IMR-90 (cell line): ENCODE measurements at regions not wholly inside any gene's neighbourhood (a gene's known extent, or its start where the extent isn't known, plus 50 kb on each side); places are given as distances from the start of the nearest gene placed in this dataset.
A peak's percentile ranks its signal among the peaks of the same experiment; 100 is the strongest.

ENCODE experiments used
- ATAC-seq: fragments of 200-7000 bp; cut with Tn5 transposase; 2 replicates; pipeline ENCODE4 v1.9.1; 2020; ENCODE audit warnings: low read depth, mild to moderate bottlenecking, moderate library complexity
- BruUV-seq: library from RNA; stranded (reverse); fragments of 400-500 nt; replicated peaks from 2 replicates; lab custom pipeline; 2021; lab: Mats Ljungman, UMichigan
- CTCF ChIA-PET: fragments of 300-600 bp; formaldehyde crosslinking; extraction: SDS; loops from one replicate; lab custom pipeline; 2021; ENCODE audit warnings: antibody characterized with exemption; lab: Yijun Ruan, JAX
- POLR2A ChIA-PET: fragments of 300-600 bp; sonication (Branson Sonifier 250); formaldehyde crosslinking; loops from one replicate; lab custom pipeline; 2022; ENCODE audit warnings: antibody characterized with exemption; ENCODE audit not compliant: unreplicated experiment; lab: Charles Lee
- DNase-seq: peaks from one replicate; pipeline ENCODE4 v3.0.0; 2013
- H2AFZ ChIP-seq: replicated peaks from 2 replicates; pipeline ENCODE3; 2013; ENCODE audit warnings: low read length, mild to moderate bottlenecking; ENCODE audit not compliant: poor library complexity
- H2AK5ac ChIP-seq: 2 replicates; pipeline ENCODE4 v1.6.1; 2013; ENCODE audit warnings: low read depth, low read length, inconsistent platforms
- H2AK9ac ChIP-seq: replicated peaks from 2 replicates; pipeline ENCODE3; 2013; ENCODE audit warnings: mild to moderate bottlenecking, low read depth, low read length, moderate library complexity; ENCODE audit not compliant: poor library complexity
- H2BK120ac ChIP-seq: 2 replicates; pipeline ENCODE4 v1.6.1; 2013; ENCODE audit warnings: low read depth, low read length, inconsistent platforms
- H2BK15ac ChIP-seq: 3 replicates; pipeline ENCODE4 v1.6.1; 2013; ENCODE audit warnings: low read depth, low read length, inconsistent platforms
- H2BK20ac ChIP-seq: 2 replicates; pipeline ENCODE4 v1.6.1; 2013; ENCODE audit warnings: low read depth, mild to moderate bottlenecking, inconsistent platforms, low read length, moderate library complexity
- H2BK5ac ChIP-seq: 2 replicates; pipeline ENCODE4 v1.6.1; 2013; ENCODE audit warnings: mild to moderate bottlenecking, low read depth, low read length, inconsistent platforms; ENCODE audit not compliant: poor library complexity, severe bottlenecking
- H3K14ac ChIP-seq: replicated peaks from 2 replicates; pipeline ENCODE4 v1.6.1; 2013; ENCODE audit warnings: low read depth, low read length, inconsistent platforms
- H3K18ac ChIP-seq: 2 replicates; pipeline ENCODE4 v1.6.1; 2013; ENCODE audit warnings: low read depth, low read length, control low read depth
- H3K23ac ChIP-seq: 2 replicates; pipeline ENCODE4 v1.6.1; 2013; ENCODE audit warnings: low read depth, low read length, inconsistent platforms
- H3K27ac ChIP-seq: 2 replicates; pipeline ENCODE4 v1.5.1; 2013; ENCODE audit warnings: mild to moderate bottlenecking, control low read depth, low read length; ENCODE audit not compliant: insufficient read depth
- H3K27me3 ChIP-seq: 2 replicates; pipeline ENCODE4 v1.6.1; 2013; ENCODE audit warnings: low read length; ENCODE audit not compliant: control insufficient read depth, insufficient read depth
- H3K36me3 ChIP-seq: 2 replicates; pipeline ENCODE4 v1.6.1; 2013; ENCODE audit warnings: low read length, mixed read lengths; ENCODE audit not compliant: control insufficient read depth, insufficient read depth
- H3K4ac ChIP-seq: 2 replicates; pipeline ENCODE4 v1.6.1; 2013; ENCODE audit warnings: low read depth, low read length, inconsistent platforms
- H3K4me1 ChIP-seq: 2 replicates; pipeline ENCODE4 v1.6.1; 2013; ENCODE audit warnings: low read length, mixed read lengths; ENCODE audit not compliant: control insufficient read depth, insufficient read depth
- H3K4me2 ChIP-seq: 2 replicates; pipeline ENCODE4 v1.6.1; 2013; ENCODE audit warnings: low read depth, mild to moderate bottlenecking, control low read depth, low read length, moderate library complexity
- H3K4me3 ChIP-seq: 2 replicates; pipeline ENCODE4 v1.5.1; 2013; ENCODE audit warnings: low read depth, mild to moderate bottlenecking, control low read depth, low read length, moderate library complexity; ENCODE audit not compliant: insufficient read depth
- H3K56ac ChIP-seq: 2 replicates; pipeline ENCODE4 v1.6.1; 2013; ENCODE audit warnings: low read length, inconsistent platforms; ENCODE audit not compliant: insufficient read depth; ENCODE audit errors: extremely low read depth
- H3K79me1 ChIP-seq, 2 experiments: 2 replicates each; pipeline ENCODE4 v1.6.1; 2013; ENCODE audit warnings: low read length in 2 of 2, inconsistent platforms in 1 of 2, low read depth in 1 of 2
- H3K9ac ChIP-seq: 2 replicates; pipeline ENCODE4 v1.6.1; 2013; ENCODE audit warnings: low read depth, low read length, control low read depth
- H3K9me1 ChIP-seq: 2 replicates; pipeline ENCODE4 v1.6.1; 2013; ENCODE audit warnings: low read length, inconsistent platforms; ENCODE audit not compliant: insufficient read depth
- H3K9me3 ChIP-seq: 2 replicates; pipeline ENCODE4 v1.6.1; 2013; ENCODE audit warnings: low read length; ENCODE audit not compliant: control insufficient read depth, insufficient read depth
- H4K20me1 ChIP-seq: 2 replicates; pipeline ENCODE4 v1.6.1; 2013; ENCODE audit warnings: low read length, inconsistent platforms; ENCODE audit not compliant: insufficient read depth
- H4K5ac ChIP-seq: 2 replicates; pipeline ENCODE4 v1.6.1; 2013; ENCODE audit warnings: mild to moderate bottlenecking, low read depth, low read length, control low read depth
- H4K8ac ChIP-seq, 2 experiments: 2 replicates each; pipeline ENCODE4 v1.6.1; 2013; ENCODE audit warnings: low read depth in 2 of 2, low read length in 2 of 2, control low read depth in 1 of 2, inconsistent platforms in 1 of 2
- H4K91ac ChIP-seq: 2 replicates; pipeline ENCODE4 v1.6.1; 2013; ENCODE audit warnings: low read depth, low read length, inconsistent platforms; ENCODE audit not compliant: insufficient read depth
- CEBPB ChIP-seq: IDR thresholded peaks from 2 replicates; pipeline ENCODE4 v1.6.1; 2012; ENCODE audit warnings: low read depth, low read length, improper control_type of control experiment
- CHD1 ChIP-seq: IDR thresholded peaks from 2 replicates; pipeline ENCODE4 v1.6.1; 2012; ENCODE audit warnings: low read depth, low read length, improper control_type of control experiment
- FOS ChIP-seq: fragments of 150-350 bp; IDR thresholded peaks from 2 replicates; pipeline ENCODE4 v1.6.1; 2016; ENCODE audit warnings: low read depth, low read length
- MAZ ChIP-seq: IDR thresholded peaks from 2 replicates; pipeline ENCODE4 v1.6.1; 2012; ENCODE audit warnings: low read depth, mild to moderate bottlenecking, low read length, improper control_type of control experiment, moderate library complexity, borderline replicate concordance
- MXI1 ChIP-seq: IDR thresholded peaks from 2 replicates; pipeline ENCODE4 v1.6.1; 2012; ENCODE audit warnings: low read depth, mild to moderate bottlenecking, low read length, moderate library complexity, borderline replicate concordance
- NFE2L2 ChIP-seq: fragments of 150-350 bp; IDR thresholded peaks from 2 replicates; pipeline ENCODE4 v1.6.1; 2016; ENCODE audit warnings: low read depth, mild to moderate bottlenecking, low read length
- RAD21 ChIP-seq: IDR thresholded peaks from 2 replicates; pipeline ENCODE4 v1.6.1; 2012; ENCODE audit warnings: low read length, improper control_type of control experiment
- SMC3 ChIP-seq: fragments of 150-350 bp; IDR thresholded peaks from 2 replicates; pipeline ENCODE4 v1.6.1; 2016; ENCODE audit warnings: low read depth, mild to moderate bottlenecking, antibody characterized with exemption, low read length, moderate library complexity
- WGBS, 2 experiments: methylation state at CpG; one replicate each; pipeline versions ENCODE4 v1.1.5 to v1.1.7; 2013; ENCODE audit warnings: missing lambda C conversion rate in 2 of 2; ENCODE audit not compliant: insufficient read length in 1 of 2; ENCODE audit errors: extremely low coverage in 2 of 2; 5-methylcytosine and 5-hydroxymethylcytosine counted together
- dilution Hi-C: fragments of 300-500 bp; cut with HindIII; formaldehyde crosslinking; loops from one replicate; pipeline ENCODE4 v1.14.3; 2018; ENCODE audit warnings: low sequenced_read_pairs; ENCODE audit not compliant: unreplicated experiment
- in situ Hi-C: fragments of 300-500 bp; cut with MboI; formaldehyde crosslinking; loops from 3 replicates; pipeline ENCODE4 v1.14.3; 2019; ENCODE audit warnings: low sequenced_read_pairs, inconsistent platforms, mixed read lengths
- intact Hi-C: fragments of 100-400 bp; cut with micrococcal nuclease; formaldehyde crosslinking; loops from 2 replicates; pipeline ENCODE4 v1.10.0; 2022
- TF ChIP-seq, protein P1 (sequence below): fragments of 150-350 bp; IDR thresholded peaks from 2 replicates; pipeline ENCODE4 v1.6.1; 2017; ENCODE audit warnings: mild to moderate bottlenecking, antibody characterized with exemption, low read length, low read depth
- TF ChIP-seq, protein P2 (sequence below): fragments of 150-350 bp; IDR thresholded peaks from 2 replicates; pipeline ENCODE4 v1.6.1; 2016; ENCODE audit warnings: low read depth, mild to moderate bottlenecking, low read length, moderate library complexity, borderline replicate concordance
- TF ChIP-seq, protein P3 (sequence below): conservative IDR thresholded peaks from 2 replicates; pipeline ENCODE4 v1.5.1; 2012; ENCODE audit warnings: mild to moderate bottlenecking, low read depth, low read length, improper control_type of control experiment

DNA sequence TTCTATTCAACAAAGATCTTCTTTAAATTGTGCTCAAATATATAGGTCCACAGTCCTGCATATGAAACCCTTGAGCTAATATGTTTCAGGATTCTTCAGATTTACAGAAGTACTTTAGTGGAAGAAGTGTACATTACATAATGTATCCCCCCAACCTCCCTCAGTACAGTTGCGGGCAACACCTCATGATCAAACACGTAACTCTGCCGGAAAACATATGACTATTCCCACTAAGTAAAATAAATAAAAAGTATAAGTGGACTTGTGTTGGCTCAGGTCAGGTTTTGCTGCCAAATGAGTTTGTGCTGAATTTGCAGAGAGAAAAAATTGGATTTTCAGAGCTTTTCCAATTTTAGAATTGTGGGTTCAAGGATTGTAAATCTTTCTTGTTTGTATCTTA, 267.6 kb upstream of the MDFIC2 start:
- no peak overlapping the region for H3K18ac ChIP-seq
- H2BK5ac ChIP-seq: no peak overlapping the region
- H3K4me2 ChIP-seq: no peak overlapping the region
- H3K14ac ChIP-seq: no peak overlapping the region
- ATAC-seq: no peak
- H4K91ac ChIP-seq: no peak overlapping the region
- ChIA-PET POLR2A (interaction anchor here (0.6 kb wide), 1 partner anchor 437 kb away, joined by 4 read pairs; no protein-coding TSS in a partner anchor), CTCF (no interaction called here)
- H3K9ac ChIP-seq: no peak overlapping the region
- no peak overlapping the region for H2BK120ac ChIP-seq
- H2BK15ac ChIP-seq: no peak overlapping the region
- DNase-seq: peak; percentile 29
- no peak overlapping the region for H3K4ac ChIP-seq
- in situ Hi-C loops: no loop called here
- H3K4me3 ChIP-seq: no peak overlapping the region
- H4K8ac ChIP-seq: no peak overlapping the region
- no peaks in the 10 kb centered on the region for H3K4me1 ChIP-seq
- H3K9me1 ChIP-seq: no peaks in the 10 kb centered on the region
- peaks cover 11% of the 10 kb centered on the region for H3K27me3 ChIP-seq
- H3K27ac ChIP-seq: no peak overlapping the region
- H2AK9ac ChIP-seq: no peak overlapping the region
- no peak overlapping the region for H2BK20ac ChIP-seq
- intact Hi-C loops: no loop called here
- no CpG with 5 or more reads among the region's 3 CpGs for WGBS, 2 experiments
- no peak overlapping the region for H3K56ac ChIP-seq
- H3K36me3 ChIP-seq: no peaks in the 10 kb centered on the region
- no peak overlapping the region for H4K5ac ChIP-seq
- BruUV-seq: no TSS peak
- dilution Hi-C loops: no loop called here
- no peaks in the 10 kb centered on the region for H3K79me1 ChIP-seq
- H4K20me1 ChIP-seq: no peaks in the 10 kb centered on the region
- no peak overlapping the region for H2AK5ac ChIP-seq
- no peak overlapping the region for H2AFZ ChIP-seq
- no peak overlapping the region for H3K23ac ChIP-seq
- TF ChIP-seq SMC3: no peak
- TF ChIP-seq MXI1: no peak
- TF ChIP-seq CHD1: no peak
- TF ChIP-seq MAZ: no peak
- TF ChIP-seq, protein P1, sequence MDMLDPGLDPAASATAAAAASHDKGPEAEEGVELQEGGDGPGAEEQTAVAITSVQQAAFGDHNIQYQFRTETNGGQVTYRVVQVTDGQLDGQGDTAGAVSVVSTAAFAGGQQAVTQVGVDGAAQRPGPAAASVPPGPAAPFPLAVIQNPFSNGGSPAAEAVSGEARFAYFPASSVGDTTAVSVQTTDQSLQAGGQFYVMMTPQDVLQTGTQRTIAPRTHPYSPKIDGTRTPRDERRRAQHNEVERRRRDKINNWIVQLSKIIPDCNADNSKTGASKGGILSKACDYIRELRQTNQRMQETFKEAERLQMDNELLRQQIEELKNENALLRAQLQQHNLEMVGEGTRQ: no peak
- TF ChIP-seq CEBPB: no peak
- TF ChIP-seq, protein P2, sequence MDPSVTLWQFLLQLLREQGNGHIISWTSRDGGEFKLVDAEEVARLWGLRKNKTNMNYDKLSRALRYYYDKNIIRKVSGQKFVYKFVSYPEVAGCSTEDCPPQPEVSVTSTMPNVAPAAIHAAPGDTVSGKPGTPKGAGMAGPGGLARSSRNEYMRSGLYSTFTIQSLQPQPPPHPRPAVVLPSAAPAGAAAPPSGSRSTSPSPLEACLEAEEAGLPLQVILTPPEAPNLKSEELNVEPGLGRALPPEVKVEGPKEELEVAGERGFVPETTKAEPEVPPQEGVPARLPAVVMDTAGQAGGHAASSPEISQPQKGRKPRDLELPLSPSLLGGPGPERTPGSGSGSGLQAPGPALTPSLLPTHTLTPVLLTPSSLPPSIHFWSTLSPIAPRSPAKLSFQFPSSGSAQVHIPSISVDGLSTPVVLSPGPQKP: no peak
- TF ChIP-seq NFE2L2: no peak
- TF ChIP-seq RAD21: no peak
- no peak for TF ChIP-seq FOS
- TF ChIP-seq, protein P3, sequence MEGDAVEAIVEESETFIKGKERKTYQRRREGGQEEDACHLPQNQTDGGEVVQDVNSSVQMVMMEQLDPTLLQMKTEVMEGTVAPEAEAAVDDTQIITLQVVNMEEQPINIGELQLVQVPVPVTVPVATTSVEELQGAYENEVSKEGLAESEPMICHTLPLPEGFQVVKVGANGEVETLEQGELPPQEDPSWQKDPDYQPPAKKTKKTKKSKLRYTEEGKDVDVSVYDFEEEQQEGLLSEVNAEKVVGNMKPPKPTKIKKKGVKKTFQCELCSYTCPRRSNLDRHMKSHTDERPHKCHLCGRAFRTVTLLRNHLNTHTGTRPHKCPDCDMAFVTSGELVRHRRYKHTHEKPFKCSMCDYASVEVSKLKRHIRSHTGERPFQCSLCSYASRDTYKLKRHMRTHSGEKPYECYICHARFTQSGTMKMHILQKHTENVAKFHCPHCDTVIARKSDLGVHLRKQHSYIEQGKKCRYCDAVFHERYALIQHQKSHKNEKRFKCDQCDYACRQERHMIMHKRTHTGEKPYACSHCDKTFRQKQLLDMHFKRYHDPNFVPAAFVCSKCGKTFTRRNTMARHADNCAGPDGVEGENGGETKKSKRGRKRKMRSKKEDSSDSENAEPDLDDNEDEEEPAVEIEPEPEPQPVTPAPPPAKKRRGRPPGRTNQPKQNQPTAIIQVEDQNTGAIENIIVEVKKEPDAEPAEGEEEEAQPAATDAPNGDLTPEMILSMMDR: no peak
- no peaks in the 10 kb centered on the region for H3K9me3 ChIP-seq
